K562 (cell line): ENCODE measurements at regions not wholly inside any gene's neighbourhood (a gene's known extent, or its start where the extent isn't known, plus 50 kb on each side); places are given as distances from the start of the nearest gene placed in this dataset.

ENCODE experiments used
- ATAC-seq: fragments of 200-7000 bp; cut with Tn5 transposase; 3 replicates; pipeline ENCODE4 v1.9.1; 2020; ENCODE audit warnings: moderate library complexity
- BruUV-seq: library from RNA; stranded (reverse); fragments of 400-500 nt; replicated peaks from 2 replicates; lab custom pipeline; 2021; lab: Mats Ljungman, UMichigan
- CTCF ChIA-PET: fragments of 300-600 bp; formaldehyde crosslinking; extraction: SDS; loops from one replicate; lab custom pipeline; 2021; ENCODE audit warnings: low intra/inter-chr PET ratio; lab: Yijun Ruan, JAX
- POLR2A ChIA-PET: fragments of 300-600, 350-650 bp; sonication (Branson Sonifier 250); formaldehyde crosslinking; extraction: SDS; loops from one replicate; lab custom pipeline; 2021; ENCODE audit warnings: antibody characterized with exemption, inconsistent platforms; lab: Yijun Ruan, JAX
- DNase-seq, 4 experiments: peaks; one replicate each; pipeline versions ENCODE4 v3.0.0 to v3.0.0-alpha.2; 2011 to 2018; ENCODE audit warnings: low spot score in 3 of 4, mixed read lengths in 3 of 4; ENCODE audit errors: extremely low read depth in 1 of 4
- FAIRE-seq: peaks from 2 replicates; lab custom pipeline; 2011; peaks lifted over from hg19 to GRCh38; lab: Jason Lieb, UNC
- H2AFZ ChIP-seq: 2 replicates; pipeline ENCODE4 v1.6.0; 2011; ENCODE audit warnings: low read depth, low read length, control low read depth, inconsistent platforms
- H3K27ac ChIP-seq: fragments of 200-600 bp; 3 replicates; pipeline ENCODE4 v1.8.0; 2011; ENCODE audit warnings: low read depth, mild to moderate bottlenecking, control low read depth, inconsistent platforms, low read length, moderate library complexity, mixed read lengths; ENCODE audit errors: extremely low read depth
- H3K27me3 ChIP-seq, 2 experiments: fragments of 300-600 bp in 1 of 2; 2 replicates in 1 of 2; 3 replicates in 1 of 2; pipeline versions ENCODE4 v1.6.0 to v1.8.0; 2011; ENCODE audit warnings: inconsistent platforms in 2 of 2, low read length in 2 of 2, mild to moderate bottlenecking in 1 of 2, mixed read lengths in 1 of 2, moderate library complexity in 1 of 2; ENCODE audit not compliant: control insufficient read depth in 2 of 2, insufficient read depth in 2 of 2
- H3K36me3 ChIP-seq: fragments of 300-600 bp; 3 replicates; pipeline ENCODE4 v1.8.0; 2011; ENCODE audit warnings: mild to moderate bottlenecking, low read length, inconsistent platforms; ENCODE audit not compliant: control insufficient read depth, insufficient read depth
- H3K4me1 ChIP-seq, 2 experiments: fragments of 200-600 bp in 1 of 2; replicated peaks in 1 of 2; 2 replicates in 1 of 2; 3 replicates in 1 of 2; pipeline versions ENCODE4 v1.5.1 to v1.8.0; 2011; ENCODE audit warnings: inconsistent platforms in 2 of 2, low read length in 2 of 2, mild to moderate bottlenecking in 1 of 2, mixed read lengths in 1 of 2, moderate library complexity in 1 of 2; ENCODE audit not compliant: control insufficient read depth in 2 of 2, insufficient read depth in 2 of 2
- H3K4me2 ChIP-seq: 2 replicates; pipeline ENCODE4 v1.6.1; 2011; ENCODE audit warnings: low read length, control low read depth, inconsistent platforms, mixed read lengths; ENCODE audit not compliant: insufficient read depth
- H3K4me3 ChIP-seq: fragments of 200-600 bp; sonication (generic), shearing (Covaris generic); 2 replicates; pipeline ENCODE4 v1.5.1; 2016; ENCODE audit warnings: control low read depth, inconsistent platforms
- H3K79me2 ChIP-seq: fragments of 200-600 bp; 3 replicates; pipeline ENCODE4 v1.8.0; 2011; ENCODE audit warnings: low read length, inconsistent platforms; ENCODE audit not compliant: control insufficient read depth, insufficient read depth
- H3K9ac ChIP-seq, 2 experiments: 2 replicates each; pipeline versions ENCODE4 v1.6.0 to v1.6.1; 2011; ENCODE audit warnings: low read depth in 2 of 2, low read length in 2 of 2, control low read depth in 1 of 2, inconsistent platforms in 1 of 2, mild to moderate bottlenecking in 1 of 2, mixed read lengths in 1 of 2; ENCODE audit not compliant: insufficient read depth in 1 of 2
- H3K9me1 ChIP-seq: one replicate; pipeline ENCODE4 v1.6.0; 2011; ENCODE audit warnings: inconsistent platforms, mild to moderate bottlenecking, low read length, moderate library complexity; ENCODE audit not compliant: control insufficient read depth, insufficient read depth
- H3K9me3 ChIP-seq: replicated peaks from 2 replicates; pipeline ENCODE4 v1.5.1; 2011; ENCODE audit warnings: low read depth, low read length, inconsistent platforms; ENCODE audit not compliant: control insufficient read depth, insufficient read depth
- H4K20me1 ChIP-seq: replicated peaks from 2 replicates; pipeline ENCODE4 v1.6.1; 2011; ENCODE audit warnings: low read length, inconsistent platforms, mixed read lengths; ENCODE audit not compliant: control insufficient read depth, insufficient read depth
- MXI1 ChIP-seq: IDR thresholded peaks from 2 replicates; pipeline ENCODE4 v1.6.1; 2011; ENCODE audit warnings: low read depth, mild to moderate bottlenecking, improper control_type of control experiment, low read length
- NCOR1 ChIP-seq: fragments of 450-650 bp; IDR thresholded peaks from 2 replicates; pipeline ENCODE4 v1.6.1; 2016; ENCODE audit warnings: mild to moderate bottlenecking, moderate library complexity
- OTX1 ChIP-seq: fragments of 450-650 bp; formaldehyde crosslinking; IDR thresholded peaks from 2 replicates; pipeline ENCODE4 v1.4.0; 2022; ENCODE audit warnings: mild to moderate bottlenecking
- RFX7 ChIP-seq: fragments of 250-450 bp; sonication (Bioruptor Pico); IDR thresholded peaks from 2 replicates; pipeline ENCODE4 v1.5.1; 2021; ENCODE audit warnings: mild to moderate bottlenecking
- SMAD3 ChIP-seq: fragments of 450-650 bp; formaldehyde crosslinking; conservative IDR thresholded peaks from 2 replicates; pipeline ENCODE4 v1.4.0; 2020; ENCODE audit warnings: mild to moderate bottlenecking
- SMARCB1 ChIP-seq: IDR thresholded peaks from 2 replicates; pipeline ENCODE4 v1.6.1; 2011; ENCODE audit warnings: improper control_type of control experiment, low read depth; ENCODE audit not compliant: insufficient read length
- SOX6 ChIP-seq: fragments of 450-650 bp; IDR thresholded peaks from 2 replicates; pipeline ENCODE4 v1.6.1; 2014; ENCODE audit warnings: mild to moderate bottlenecking
- TRIM28 ChIP-seq: fragments of 450-650 bp; IDR thresholded peaks from 2 replicates; pipeline ENCODE4 v1.6.1; 2017
- ZBTB8A ChIP-seq: fragments of 450-650 bp; IDR thresholded peaks from 2 replicates; pipeline ENCODE4 v1.6.1; 2018; ENCODE audit warnings: mild to moderate bottlenecking, moderate library complexity; ENCODE audit not compliant: partially characterized antibody
- ZKSCAN3 ChIP-seq: fragments of 250-450 bp; sonication (Bioruptor Pico); IDR thresholded peaks from 2 replicates; pipeline ENCODE4 v1.4.0; 2020
- ZNF347 ChIP-seq: fragments of 450-650 bp; formaldehyde crosslinking; IDR thresholded peaks from 2 replicates; pipeline ENCODE4 v1.4.0; 2020; ENCODE audit warnings: low read depth, mild to moderate bottlenecking, moderate library complexity
- ZNF589 ChIP-seq: fragments of 200-800 bp; sonication (Bioruptor generic); IDR thresholded peaks from 2 replicates; pipeline ENCODE4 v1.6.1; 2016; ENCODE audit warnings: low read depth, missing genetic modification characterization, missing compliant biosample characterization
- ZNF75A ChIP-seq: fragments of 450-650 bp; formaldehyde crosslinking; IDR thresholded peaks from 2 replicates; pipeline ENCODE4 v1.4.0; 2020; ENCODE audit warnings: mild to moderate bottlenecking
- WGBS: fragments of 100-300 bp; shearing (Covaris generic); methylation state at CpG from one replicate; pipeline ENCODE4 v1.1.6; 2016; ENCODE audit warnings: low coverage, mixed read lengths; ENCODE audit not compliant: insufficient coverage; ENCODE audit errors: missing lambda C conversion rate; 5-methylcytosine and 5-hydroxymethylcytosine counted together
- in situ Hi-C: fragments of 300-500 bp; cut with MboI; formaldehyde crosslinking; loops from 4 replicates; pipeline ENCODE4 v1.15.0; 2018; ENCODE audit warnings: inconsistent platforms, mixed read lengths
- intact Hi-C: fragments of 100-400 bp; cut with micrococcal nuclease; formaldehyde crosslinking; loops from 2 replicates; pipeline ENCODE4 v1.14.2; 2022
- TF ChIP-seq, protein P1 (sequence below): fragments of 450-650 bp; formaldehyde crosslinking; IDR thresholded peaks from 2 replicates; pipeline ENCODE4 v1.4.0; 2020; ENCODE audit warnings: mild to moderate bottlenecking, moderate library complexity
- TF ChIP-seq, protein P2 (sequence below): fragments of 450-650 bp; formaldehyde crosslinking; IDR thresholded peaks from 2 replicates; pipeline ENCODE4 v1.4.0; 2022; ENCODE audit warnings: missing genetic modification characterization
- TF ChIP-seq, protein P3 (sequence below): sonication (generic); formaldehyde crosslinking; IDR thresholded peaks from 2 replicates; pipeline ENCODE4 v1.8.0; 2023; ENCODE audit warnings: missing genetic modification reagents, mild to moderate bottlenecking, borderline replicate concordance

DNA sequence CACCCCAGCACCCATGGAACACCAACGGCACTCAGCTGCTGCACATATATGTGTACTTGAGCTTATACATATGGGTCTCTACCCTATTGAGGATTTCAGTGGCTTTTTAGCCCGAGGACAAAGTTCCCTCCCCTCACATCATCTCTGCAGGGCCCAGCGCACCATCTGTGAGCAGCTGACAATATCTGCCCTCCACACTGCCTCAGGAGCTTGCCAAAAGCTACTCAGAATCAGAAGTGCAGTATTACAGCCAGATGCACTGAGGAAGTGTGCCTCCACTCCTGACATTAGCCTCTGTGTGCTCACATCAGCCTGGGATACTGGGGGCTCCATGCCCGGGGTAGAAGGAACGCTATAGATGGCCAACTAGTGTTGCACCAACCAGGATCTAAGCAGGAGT is 903.9 kb downstream of the UQCRFS1 start:
- ChIA-PET POLR2A (interaction anchor here (1.1 kb wide), 1 partner anchor 9 kb away, joined by 3 read pairs; no protein-coding TSS in a partner anchor), CTCF (no interaction called here)
- no peaks in the 10 kb centered on the region for H3K4me1 ChIP-seq
- DNase-seq (no peak), ATAC-seq (no peak), FAIRE-seq (no peak)
- no TSS peak for BruUV-seq
- no peaks in the 10 kb centered on the region for H3K36me3 ChIP-seq
- H3K4me2 ChIP-seq = no peak overlapping the region
- H2AFZ ChIP-seq = no peak overlapping the region
- no peaks in the 10 kb centered on the region for H3K79me2 ChIP-seq
- no peaks in the 10 kb centered on the region for H3K27me3 ChIP-seq
- no peak overlapping the region for H3K27ac ChIP-seq
- intact Hi-C loops = no loop called here
- no peaks in the 10 kb centered on the region for H3K9me3 ChIP-seq
- no peaks in the 10 kb centered on the region for H3K9me1 ChIP-seq
- H4K20me1 ChIP-seq = no peaks in the 10 kb centered on the region
- H3K9ac ChIP-seq = no peak overlapping the region
- in situ Hi-C loops = no loop called here
- no peak overlapping the region for H3K4me3 ChIP-seq
- 2% methylated on average over 5 of the region's 5 CpGs for WGBS
- TF ChIP-seq NCOR1 = no peak
- TF ChIP-seq ZKSCAN3 (CRISPR knock-in tag) = no peak
- TF ChIP-seq, protein P1, sequence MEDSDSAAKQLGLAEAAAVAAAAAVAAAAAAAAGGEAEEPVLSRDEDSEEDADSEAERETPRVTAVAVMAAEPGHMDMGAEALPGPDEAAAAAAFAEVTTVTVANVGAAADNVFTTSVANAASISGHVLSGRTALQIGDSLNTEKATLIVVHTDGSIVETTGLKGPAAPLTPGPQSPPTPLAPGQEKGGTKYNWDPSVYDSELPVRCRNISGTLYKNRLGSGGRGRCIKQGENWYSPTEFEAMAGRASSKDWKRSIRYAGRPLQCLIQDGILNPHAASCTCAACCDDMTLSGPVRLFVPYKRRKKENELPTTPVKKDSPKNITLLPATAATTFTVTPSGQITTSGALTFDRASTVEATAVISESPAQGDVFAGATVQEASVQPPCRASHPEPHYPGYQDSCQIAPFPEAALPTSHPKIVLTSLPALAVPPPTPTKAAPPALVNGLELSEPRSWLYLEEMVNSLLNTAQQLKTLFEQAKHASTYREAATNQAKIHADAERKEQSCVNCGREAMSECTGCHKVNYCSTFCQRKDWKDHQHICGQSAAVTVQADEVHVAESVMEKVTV (CRISPR knock-in tag) = no peak
- no peak for TF ChIP-seq TRIM28
- TF ChIP-seq SMARCB1 = no peak
- TF ChIP-seq ZNF589 (CRISPR knock-in tag) = no peak
- no peak for TF ChIP-seq ZNF75A
- TF ChIP-seq MXI1 = no peak
- TF ChIP-seq, protein P2, sequence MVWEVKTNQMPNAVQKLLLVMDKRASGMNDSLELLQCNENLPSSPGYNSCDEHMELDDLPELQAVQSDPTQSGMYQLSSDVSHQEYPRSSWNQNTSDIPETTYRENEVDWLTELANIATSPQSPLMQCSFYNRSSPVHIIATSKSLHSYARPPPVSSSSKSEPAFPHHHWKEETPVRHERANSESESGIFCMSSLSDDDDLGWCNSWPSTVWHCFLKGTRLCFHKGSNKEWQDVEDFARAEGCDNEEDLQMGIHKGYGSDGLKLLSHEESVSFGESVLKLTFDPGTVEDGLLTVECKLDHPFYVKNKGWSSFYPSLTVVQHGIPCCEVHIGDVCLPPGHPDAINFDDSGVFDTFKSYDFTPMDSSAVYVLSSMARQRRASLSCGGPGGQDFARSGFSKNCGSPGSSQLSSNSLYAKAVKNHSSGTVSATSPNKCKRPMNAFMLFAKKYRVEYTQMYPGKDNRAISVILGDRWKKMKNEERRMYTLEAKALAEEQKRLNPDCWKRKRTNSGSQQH (CRISPR knock-in tag) = no peak
- no peak for TF ChIP-seq SMAD3 (CRISPR knock-in tag)
- no peak for TF ChIP-seq OTX1
- TF ChIP-seq ZNF347 (CRISPR knock-in tag) = no peak
- no peak for TF ChIP-seq RFX7 (CRISPR knock-in tag)
- TF ChIP-seq, protein P3, sequence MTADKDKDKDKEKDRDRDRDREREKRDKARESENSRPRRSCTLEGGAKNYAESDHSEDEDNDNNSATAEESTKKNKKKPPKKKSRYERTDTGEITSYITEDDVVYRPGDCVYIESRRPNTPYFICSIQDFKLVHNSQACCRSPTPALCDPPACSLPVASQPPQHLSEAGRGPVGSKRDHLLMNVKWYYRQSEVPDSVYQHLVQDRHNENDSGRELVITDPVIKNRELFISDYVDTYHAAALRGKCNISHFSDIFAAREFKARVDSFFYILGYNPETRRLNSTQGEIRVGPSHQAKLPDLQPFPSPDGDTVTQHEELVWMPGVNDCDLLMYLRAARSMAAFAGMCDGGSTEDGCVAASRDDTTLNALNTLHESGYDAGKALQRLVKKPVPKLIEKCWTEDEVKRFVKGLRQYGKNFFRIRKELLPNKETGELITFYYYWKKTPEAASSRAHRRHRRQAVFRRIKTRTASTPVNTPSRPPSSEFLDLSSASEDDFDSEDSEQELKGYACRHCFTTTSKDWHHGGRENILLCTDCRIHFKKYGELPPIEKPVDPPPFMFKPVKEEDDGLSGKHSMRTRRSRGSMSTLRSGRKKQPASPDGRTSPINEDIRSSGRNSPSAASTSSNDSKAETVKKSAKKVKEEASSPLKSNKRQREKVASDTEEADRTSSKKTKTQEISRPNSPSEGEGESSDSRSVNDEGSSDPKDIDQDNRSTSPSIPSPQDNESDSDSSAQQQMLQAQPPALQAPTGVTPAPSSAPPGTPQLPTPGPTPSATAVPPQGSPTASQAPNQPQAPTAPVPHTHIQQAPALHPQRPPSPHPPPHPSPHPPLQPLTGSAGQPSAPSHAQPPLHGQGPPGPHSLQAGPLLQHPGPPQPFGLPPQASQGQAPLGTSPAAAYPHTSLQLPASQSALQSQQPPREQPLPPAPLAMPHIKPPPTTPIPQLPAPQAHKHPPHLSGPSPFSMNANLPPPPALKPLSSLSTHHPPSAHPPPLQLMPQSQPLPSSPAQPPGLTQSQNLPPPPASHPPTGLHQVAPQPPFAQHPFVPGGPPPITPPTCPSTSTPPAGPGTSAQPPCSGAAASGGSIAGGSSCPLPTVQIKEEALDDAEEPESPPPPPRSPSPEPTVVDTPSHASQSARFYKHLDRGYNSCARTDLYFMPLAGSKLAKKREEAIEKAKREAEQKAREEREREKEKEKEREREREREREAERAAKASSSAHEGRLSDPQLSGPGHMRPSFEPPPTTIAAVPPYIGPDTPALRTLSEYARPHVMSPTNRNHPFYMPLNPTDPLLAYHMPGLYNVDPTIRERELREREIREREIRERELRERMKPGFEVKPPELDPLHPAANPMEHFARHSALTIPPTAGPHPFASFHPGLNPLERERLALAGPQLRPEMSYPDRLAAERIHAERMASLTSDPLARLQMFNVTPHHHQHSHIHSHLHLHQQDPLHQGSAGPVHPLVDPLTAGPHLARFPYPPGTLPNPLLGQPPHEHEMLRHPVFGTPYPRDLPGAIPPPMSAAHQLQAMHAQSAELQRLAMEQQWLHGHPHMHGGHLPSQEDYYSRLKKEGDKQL (CRISPR knock-in tag) = no peak
- TF ChIP-seq ZBTB8A = no peak
- TF ChIP-seq SOX6 = no peak
